Fibroblast of lung (primary cell): ENCODE measurements at regions not wholly inside any gene's neighbourhood (a gene's known extent, or its start where the extent isn't known, plus 50 kb on each side); places are given as distances from the start of the nearest gene placed in this dataset.

Experiments used
- DNase-seq, 2 donors: peaks; one replicate each; pipeline versions ENCODE4 v3.0.0 to v3.0.0-alpha.2; 2010; ENCODE audit warnings: low read depth in 2 of 2
- H2AFZ ChIP-seq: 2 replicates; pipeline ENCODE4 v1.5.1; 2012; ENCODE audit warnings: low read length, control low read depth, inconsistent platforms
- H3K27ac ChIP-seq: 2 replicates; pipeline ENCODE4 v1.5.1; 2011; ENCODE audit warnings: low read length, control low read depth; ENCODE audit not compliant: insufficient read depth
- H3K27me3 ChIP-seq: 2 replicates; pipeline ENCODE4 v1.5.1; 2011; ENCODE audit warnings: mild to moderate bottlenecking, low read length; ENCODE audit not compliant: control insufficient read depth, insufficient read depth
- H3K36me3 ChIP-seq: 2 replicates; pipeline ENCODE4 v1.5.1; 2011; ENCODE audit warnings: low read length; ENCODE audit not compliant: control insufficient read depth, insufficient read depth
- H3K4me1 ChIP-seq: 2 replicates; pipeline ENCODE4 v1.5.1; 2011; ENCODE audit warnings: low read length; ENCODE audit not compliant: control insufficient read depth, insufficient read depth; ENCODE audit errors: extremely low read depth
- H3K4me2 ChIP-seq: 2 replicates; pipeline ENCODE4 v1.5.1; 2011; ENCODE audit warnings: low read length, control low read depth; ENCODE audit not compliant: insufficient read depth; ENCODE audit errors: extremely low read depth
- H3K4me3 ChIP-seq, 4 experiments: fragments of 200-600 bp in 1 of 4; sonication (generic) in 1 of 4; replicated peaks in 1 of 4; 2 replicates each; pipeline ENCODE4 v1.5.1; 2011 to 2016; ENCODE audit warnings: low read length in 4 of 4, low read depth in 3 of 4, mild to moderate bottlenecking in 3 of 4, control low read depth in 2 of 4, inconsistent platforms in 1 of 4, mixed read lengths in 1 of 4; ENCODE audit not compliant: insufficient read depth in 1 of 4; ENCODE audit errors: control extremely low read depth in 1 of 4
- H3K79me2 ChIP-seq: 2 replicates; pipeline ENCODE4 v1.5.1; 2012; ENCODE audit warnings: mild to moderate bottlenecking, low read length, inconsistent platforms; ENCODE audit not compliant: control insufficient read depth, insufficient read depth
- H3K9ac ChIP-seq: 2 replicates; pipeline ENCODE4 v1.5.1; 2011; ENCODE audit warnings: mild to moderate bottlenecking, low read length, control low read depth; ENCODE audit not compliant: insufficient read depth
- H3K9me3 ChIP-seq: 2 replicates; pipeline ENCODE4 v1.5.1; 2012; ENCODE audit warnings: low read depth, low read length; ENCODE audit not compliant: control insufficient read depth, insufficient read depth
- H4K20me1 ChIP-seq: 2 replicates; pipeline ENCODE4 v1.5.1; 2011; ENCODE audit warnings: low read length; ENCODE audit not compliant: control insufficient read depth, insufficient read depth; ENCODE audit errors: extremely low read depth
- EZH2 ChIP-seq: IDR thresholded peaks from 2 replicates; pipeline ENCODE4 v1.5.1; 2012; ENCODE audit warnings: low read length, control low read depth, mild to moderate bottlenecking; ENCODE audit errors: missing control alignments
- TF ChIP-seq, protein P1 (sequence below), 2 donors: IDR thresholded peaks in 1 of 2; conservative IDR thresholded peaks in 1 of 2; 1 replicate in 1 of 2; 2 replicates in 1 of 2; pipeline ENCODE4 v1.5.1; 2011 to 2012; ENCODE audit warnings: low read length in 2 of 2, control low read depth in 1 of 2, inconsistent platforms in 1 of 2, low read depth in 1 of 2, mild to moderate bottlenecking in 1 of 2

DNA sequence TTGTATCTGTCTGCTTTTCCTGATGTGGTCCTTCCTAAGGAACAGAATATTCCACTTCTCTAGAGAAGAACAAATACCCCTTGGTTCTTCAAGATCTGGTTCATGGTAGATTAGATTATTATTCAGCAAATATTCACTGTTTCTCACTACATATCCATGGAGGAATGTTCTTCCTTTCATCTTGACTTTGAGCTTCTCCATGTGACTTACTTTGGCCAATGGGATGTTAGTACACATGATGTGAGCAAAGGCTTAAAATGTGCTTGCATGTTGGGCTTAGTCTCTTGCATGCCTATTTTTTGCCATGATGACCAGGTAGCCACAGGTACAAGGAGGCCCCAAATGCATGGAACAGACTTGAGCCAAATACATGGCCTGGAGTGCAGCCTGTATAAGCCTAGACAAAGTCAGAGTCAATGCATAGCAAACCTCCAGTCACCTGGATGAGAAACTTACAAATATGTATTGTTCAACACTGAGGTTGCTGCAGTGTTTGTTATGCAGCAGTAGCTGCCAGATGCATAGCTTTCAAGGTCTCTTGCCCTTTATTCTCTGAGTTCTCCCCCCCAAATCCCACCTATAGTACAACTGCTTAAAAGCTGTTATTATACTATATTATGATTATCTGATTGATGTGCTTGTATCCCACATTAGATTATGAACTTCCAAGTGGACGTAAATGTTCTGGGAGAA is 50.0 kb upstream of the CHD6 start:
- no peak overlapping the region for H3K27ac ChIP-seq
- no peaks in the 10 kb centered on the region for H3K79me2 ChIP-seq
- no peak overlapping the region for H3K4me2 ChIP-seq
- H3K36me3 ChIP-seq, result no peaks in the 10 kb centered on the region
- DNase-seq, result no peak
- no peaks in the 10 kb centered on the region for H3K4me1 ChIP-seq
- peaks cover 5% of the 10 kb centered on the region for H3K27me3 ChIP-seq
- TF ChIP-seq EZH2, result no peak
- TF ChIP-seq, protein P1, sequence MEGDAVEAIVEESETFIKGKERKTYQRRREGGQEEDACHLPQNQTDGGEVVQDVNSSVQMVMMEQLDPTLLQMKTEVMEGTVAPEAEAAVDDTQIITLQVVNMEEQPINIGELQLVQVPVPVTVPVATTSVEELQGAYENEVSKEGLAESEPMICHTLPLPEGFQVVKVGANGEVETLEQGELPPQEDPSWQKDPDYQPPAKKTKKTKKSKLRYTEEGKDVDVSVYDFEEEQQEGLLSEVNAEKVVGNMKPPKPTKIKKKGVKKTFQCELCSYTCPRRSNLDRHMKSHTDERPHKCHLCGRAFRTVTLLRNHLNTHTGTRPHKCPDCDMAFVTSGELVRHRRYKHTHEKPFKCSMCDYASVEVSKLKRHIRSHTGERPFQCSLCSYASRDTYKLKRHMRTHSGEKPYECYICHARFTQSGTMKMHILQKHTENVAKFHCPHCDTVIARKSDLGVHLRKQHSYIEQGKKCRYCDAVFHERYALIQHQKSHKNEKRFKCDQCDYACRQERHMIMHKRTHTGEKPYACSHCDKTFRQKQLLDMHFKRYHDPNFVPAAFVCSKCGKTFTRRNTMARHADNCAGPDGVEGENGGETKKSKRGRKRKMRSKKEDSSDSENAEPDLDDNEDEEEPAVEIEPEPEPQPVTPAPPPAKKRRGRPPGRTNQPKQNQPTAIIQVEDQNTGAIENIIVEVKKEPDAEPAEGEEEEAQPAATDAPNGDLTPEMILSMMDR (conservative IDR thresholded peaks at IDR 0.05 in 1 of 2, IDR thresholded peaks at IDR 0.05 in 1 of 2; ENCODE audit: low read depth in 1 of 2, low read length in 2 of 2), result no peak
- no peaks in the 10 kb centered on the region for H4K20me1 ChIP-seq
- no peak overlapping the region for H3K4me3 ChIP-seq
- H2AFZ ChIP-seq, result no peak overlapping the region
- H3K9ac ChIP-seq, result no peak overlapping the region
- H3K9me3 ChIP-seq, result no peaks in the 10 kb centered on the region
